Mucosa of gallbladder (tissue), 1 donor: ENCODE measurements at regions not wholly inside any gene's neighbourhood (a gene's known extent, or its start where the extent isn't known, plus 50 kb on each side); places are given as distances from the start of the nearest gene placed in this dataset.
A peak's percentile ranks its signal among the peaks of the same experiment; 100 is the strongest.

Experiments used
- DNase-seq: peaks from one replicate; pipeline ENCODE4 v3.0.0-alpha.2; 2020; ENCODE audit warnings: low spot score
- donor health status: DM: no; HTN: no; CAD: no.

- no peak for DNase-seq
These were observed 51.9 kb upstream of the PTPRS start for GRCh38 chr19:5392486-5392885.

GRCh38 chr19:5393088-5393487 lies 52.5 kb upstream of the PTPRS start:
- DNase-seq = no peak

- DNase-seq = no peak
These were observed 54.2 kb upstream of the PTPRS start for GRCh38 chr19:5394551-5395505.

DNA sequence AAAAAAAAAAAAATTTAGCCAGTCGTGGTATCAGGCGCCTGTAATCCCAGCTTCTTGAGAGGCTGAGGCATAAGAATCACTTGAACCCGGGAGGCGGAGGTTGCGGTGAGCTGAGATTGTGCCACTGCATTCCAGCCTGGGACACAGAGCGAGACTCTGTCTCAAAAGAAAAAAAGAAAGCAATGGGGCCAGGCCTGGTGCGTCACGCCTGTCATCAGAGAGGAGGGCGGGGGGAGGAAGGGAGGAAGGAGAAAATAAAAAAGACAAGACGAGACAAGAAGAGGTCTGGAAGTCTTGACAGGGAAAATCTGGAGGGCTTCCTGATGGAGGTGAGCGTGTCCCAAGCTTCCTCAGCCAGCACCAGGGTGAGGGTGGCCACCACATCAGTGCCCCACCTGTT lies 54.9 kb upstream of the PTPRS start:
- DNase-seq = no peak

GRCh38 chr19:5396096-5396939 lies 55.7 kb upstream of the PTPRS start:
- DNase-seq = no peak

DNA sequence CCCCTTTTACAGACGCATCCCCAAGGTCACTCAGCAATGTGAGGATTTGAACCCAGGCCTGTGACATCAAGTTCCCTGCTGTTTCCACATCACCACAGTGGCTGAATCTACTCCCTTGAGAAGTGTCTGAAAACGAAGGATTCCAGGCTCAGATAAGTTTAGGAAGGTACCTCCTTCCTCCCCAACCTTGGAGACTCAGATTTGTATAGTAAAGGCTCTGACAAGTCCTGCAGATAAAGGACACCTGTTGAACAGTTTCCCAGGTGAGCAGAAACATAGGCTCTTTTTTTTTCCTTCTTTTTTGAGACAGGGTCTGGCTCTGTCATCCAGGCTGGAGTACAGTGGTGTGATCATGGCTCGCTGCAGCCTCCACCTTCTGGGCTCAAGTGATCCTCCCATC lies 56.4 kb upstream of the PTPRS start:
- no peak for DNase-seq

GRCh38 chr19:5397804-5398692 lies 57.2 kb upstream of the ZNRF4 start:
- no peak for DNase-seq

GRCh38 chr19:5398693-5399057 lies 56.5 kb upstream of the ZNRF4 start:
- DNase-seq = no peak

DNA sequence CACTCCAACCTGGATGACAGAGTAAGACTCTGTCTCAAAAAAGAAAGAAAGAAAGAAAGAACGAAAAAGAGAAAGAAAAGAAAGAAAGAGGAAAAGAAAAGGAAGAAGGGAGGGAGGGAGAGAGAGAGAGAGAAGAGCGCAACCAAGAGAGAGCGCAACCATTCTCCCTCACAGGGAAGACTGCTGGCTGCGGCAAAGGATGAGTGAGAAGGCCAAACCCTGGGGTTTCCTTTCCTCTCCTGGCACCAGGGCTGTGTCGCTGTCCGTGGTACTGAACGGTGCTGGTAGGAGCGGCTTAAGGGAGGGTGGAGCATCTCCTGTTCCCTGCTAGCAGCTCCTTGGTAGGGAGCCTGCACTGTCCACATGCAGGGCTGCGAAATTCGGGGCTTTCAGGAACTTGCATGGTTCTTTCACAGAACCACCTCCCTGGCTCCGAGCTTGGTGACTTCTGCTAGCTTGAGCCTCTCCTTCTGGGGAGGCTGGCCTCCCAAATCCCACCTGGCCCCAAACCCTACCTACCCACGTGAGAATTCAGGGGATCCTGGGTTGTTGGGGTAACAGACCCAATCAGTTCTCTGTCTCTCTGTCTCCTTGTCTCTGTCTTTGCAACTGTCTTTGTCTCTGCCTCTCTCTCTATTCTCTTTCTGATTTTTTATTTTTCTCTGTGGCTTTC lies 51.1 kb upstream of the ZNRF4 start:
- peak; percentile 89 for DNase-seq
